T47D (cell line): ENCODE measurements at regions not wholly inside any gene's neighbourhood (a gene's known extent, or its start where the extent isn't known, plus 50 kb on each side); places are given as distances from the start of the nearest gene placed in this dataset.
"Not testable (repeated sequence)": the region's sequence is repeated elsewhere in the genome, so short reads cannot be mapped to it uniquely, and the experiment has no call there.

Experiments
- DNase-seq, 2 experiments: peaks; one replicate each; pipeline versions ENCODE4 v3.0.0 to v3.0.0-alpha.2; 2011 to 2012; ENCODE audit warnings: low read depth in 1 of 2, low spot score in 1 of 2
- JUND ChIP-seq: IDR thresholded peaks from 2 replicates; pipeline ENCODE4 v1.6.1; 2012; ENCODE audit warnings: low read depth
- in situ Hi-C: cut with HindIII; loops from 2 replicates; pipeline ENCODE4 v1.10.0; 2016; ENCODE audit warnings: low sequenced_read_pairs, low pct_unique_long_range_greater_than_20kb

DNA sequence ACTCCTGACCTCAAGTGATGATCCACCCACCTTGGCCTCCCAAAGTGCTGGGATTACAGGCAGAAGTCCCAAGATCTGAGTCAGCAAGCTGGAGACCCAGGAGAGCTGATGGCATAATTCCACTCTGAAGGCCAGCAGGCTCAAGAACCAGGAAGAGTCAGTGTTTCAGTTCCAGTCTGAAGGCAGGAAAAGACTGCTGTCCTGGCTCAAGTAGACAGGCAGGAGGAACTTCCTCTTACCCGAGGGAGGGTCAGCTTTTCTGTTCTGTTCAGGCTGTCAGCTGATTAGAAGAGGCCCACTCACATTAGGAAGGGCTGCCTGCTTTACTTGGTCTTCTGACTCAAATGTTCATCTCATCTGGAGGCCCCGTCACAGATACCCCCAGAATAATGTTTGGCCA is 206.0 kb upstream of the MYL2 start:
- in situ Hi-C loops = no loop called here
- TF ChIP-seq JUND = no peak
- DNase-seq = no peak

DNA sequence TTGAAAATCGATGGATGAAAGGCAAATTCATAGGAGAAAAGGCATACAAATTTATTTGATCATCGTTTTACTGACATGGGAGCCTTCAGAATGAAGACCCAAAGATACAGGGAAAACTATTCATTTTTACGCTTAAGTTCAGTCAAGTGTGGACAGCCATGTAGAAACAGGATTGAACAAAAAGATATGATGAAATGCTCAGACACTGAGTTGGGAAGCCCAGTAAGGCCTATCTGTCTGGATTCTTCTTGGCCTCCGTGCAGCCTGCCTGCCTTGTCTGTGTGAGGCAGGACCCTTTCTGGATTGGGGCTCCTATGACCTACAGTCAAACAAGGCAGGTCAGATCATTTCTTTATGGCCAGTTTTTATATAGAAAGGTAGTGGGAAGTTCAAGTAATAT is 203.8 kb upstream of the MYL2 start:
- in situ Hi-C loops = no loop called here
- no peak for TF ChIP-seq JUND
- DNase-seq = no peak

DNA sequence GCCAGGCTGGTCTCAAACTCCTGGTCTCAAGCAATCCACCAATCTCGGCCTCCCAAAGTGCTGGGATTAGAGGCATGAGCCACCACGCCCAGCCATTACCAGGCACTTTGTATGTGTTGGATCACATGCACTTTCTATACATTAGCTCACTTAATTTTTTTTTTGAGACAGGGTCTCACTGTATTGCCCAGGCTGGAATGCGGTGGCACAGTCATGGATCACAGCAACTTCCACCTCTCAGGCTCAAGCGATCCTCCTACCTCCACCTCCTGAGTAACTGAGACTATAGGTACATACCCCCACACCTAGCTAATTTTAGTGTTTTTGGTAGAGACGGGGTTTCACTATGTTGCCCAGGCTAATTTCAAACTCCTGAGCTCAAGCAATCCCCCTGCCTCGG is 203.0 kb upstream of the MYL2 start:
- no peak for TF ChIP-seq JUND
- DNase-seq = no peak
- in situ Hi-C loops = no loop called here

DNA sequence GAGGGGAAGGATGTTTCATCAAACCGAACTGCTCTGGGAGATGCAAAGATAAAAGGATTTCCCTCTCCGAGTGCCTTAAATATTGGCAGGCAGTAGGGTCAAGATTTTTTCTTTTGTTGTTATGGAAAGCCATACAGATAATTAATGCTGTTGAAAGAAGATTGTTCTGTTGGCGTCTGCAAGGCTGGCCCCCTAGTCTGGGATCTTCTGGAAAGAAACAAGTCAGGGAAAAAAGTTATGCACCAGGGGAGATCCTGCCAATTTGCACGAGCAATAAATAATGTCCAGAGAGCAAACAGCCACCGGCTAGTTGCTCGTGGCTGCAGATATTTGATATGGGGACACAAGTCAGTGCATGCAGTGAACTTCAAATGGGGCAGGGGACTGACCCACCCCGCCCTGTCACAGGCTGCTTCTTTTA is 202.1 kb upstream of the MYL2 start:
- no peak for DNase-seq
- in situ Hi-C loops = no loop called here
- TF ChIP-seq JUND = no peak

DNA sequence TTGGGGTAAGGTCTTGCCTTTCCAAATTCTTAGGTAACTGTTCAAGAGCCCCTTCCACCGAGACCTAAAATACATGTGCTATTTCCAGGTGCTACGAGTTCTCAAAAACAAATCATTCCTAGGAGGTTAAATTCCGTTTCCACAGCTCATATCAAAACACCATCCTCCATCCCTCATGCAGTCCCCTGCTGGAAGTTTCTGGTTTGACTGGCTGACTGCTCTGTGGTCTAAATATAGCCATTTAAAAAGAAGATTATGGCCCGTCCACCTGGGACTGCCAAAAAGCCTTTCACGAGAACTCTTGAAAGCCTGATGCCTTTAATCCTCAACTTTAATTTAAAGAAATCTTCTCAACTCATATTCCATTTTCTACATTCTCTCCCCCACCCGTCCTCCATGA is 201.5 kb upstream of the MYL2 start:
- TF ChIP-seq JUND = no peak
- DNase-seq = no peak
- in situ Hi-C loops = no loop called here

DNA sequence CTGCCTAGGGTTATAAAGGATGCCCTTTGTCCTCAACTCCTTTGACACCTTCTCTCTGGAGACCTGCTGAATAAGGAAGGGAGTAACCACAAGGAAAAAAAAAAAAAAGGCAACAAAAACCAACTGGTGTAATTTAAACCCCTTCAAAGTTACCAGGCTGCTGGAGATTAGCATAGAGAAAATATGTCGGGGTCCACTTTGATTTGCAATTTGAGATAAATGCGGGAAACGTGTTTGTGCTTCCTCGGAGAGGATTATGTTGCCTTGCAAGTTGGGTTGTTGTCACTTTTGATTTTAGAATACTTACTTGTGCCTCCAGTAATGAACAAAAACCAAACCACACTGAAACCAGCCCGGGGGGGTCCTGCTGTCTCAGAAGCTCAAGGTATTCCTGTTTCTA is 200.2 kb upstream of the MYL2 start:
- no peak for TF ChIP-seq JUND

DNA sequence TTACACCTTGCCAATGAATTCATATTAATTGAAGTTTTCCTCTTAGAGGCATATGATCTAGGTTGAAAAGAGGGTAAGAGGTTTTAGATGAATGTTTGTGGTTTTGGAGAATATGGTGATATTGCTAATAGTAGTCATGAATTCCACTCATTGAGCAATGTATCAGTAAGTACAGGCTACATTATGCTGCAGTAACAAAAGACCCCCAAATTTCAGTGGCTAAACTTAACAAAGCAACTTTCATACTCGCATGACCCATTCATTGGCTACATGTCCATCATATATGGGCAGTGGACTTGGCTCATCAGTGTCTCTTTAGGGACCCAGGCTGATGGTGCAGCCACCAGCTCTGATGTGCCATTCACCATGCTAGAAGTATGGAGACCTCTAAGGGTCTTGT is 196.6 kb upstream of the MYL2 start:
- in situ Hi-C loops = no loop called here
- TF ChIP-seq JUND = no peak
- DNase-seq = no peak

More for the DNA sequence above, 200.2 kb upstream of the MYL2 start:
- no peak for DNase-seq
- in situ Hi-C loops = no loop called here

DNA sequence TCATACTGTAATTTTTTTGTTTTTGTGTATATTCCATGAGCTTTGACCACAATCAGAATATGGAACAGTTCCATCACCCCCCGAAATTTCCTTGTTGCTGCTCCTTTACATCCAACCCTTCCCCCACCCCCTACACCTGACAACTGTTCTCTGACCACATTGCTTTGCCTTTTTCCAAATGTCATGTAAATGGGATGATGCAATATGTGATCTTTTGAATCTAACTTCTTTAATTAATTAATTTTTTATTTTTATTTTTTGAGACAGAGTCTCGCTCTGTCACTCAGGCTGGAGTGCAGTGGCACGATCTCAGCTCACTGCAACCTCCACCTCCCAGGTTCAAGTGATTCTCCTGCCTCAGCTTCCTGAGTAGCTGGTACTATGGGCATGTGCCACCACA is 192.9 kb upstream of the MYL2 start:
- in situ Hi-C loops, DNase-seq: not testable (repeated sequence)

DNA sequence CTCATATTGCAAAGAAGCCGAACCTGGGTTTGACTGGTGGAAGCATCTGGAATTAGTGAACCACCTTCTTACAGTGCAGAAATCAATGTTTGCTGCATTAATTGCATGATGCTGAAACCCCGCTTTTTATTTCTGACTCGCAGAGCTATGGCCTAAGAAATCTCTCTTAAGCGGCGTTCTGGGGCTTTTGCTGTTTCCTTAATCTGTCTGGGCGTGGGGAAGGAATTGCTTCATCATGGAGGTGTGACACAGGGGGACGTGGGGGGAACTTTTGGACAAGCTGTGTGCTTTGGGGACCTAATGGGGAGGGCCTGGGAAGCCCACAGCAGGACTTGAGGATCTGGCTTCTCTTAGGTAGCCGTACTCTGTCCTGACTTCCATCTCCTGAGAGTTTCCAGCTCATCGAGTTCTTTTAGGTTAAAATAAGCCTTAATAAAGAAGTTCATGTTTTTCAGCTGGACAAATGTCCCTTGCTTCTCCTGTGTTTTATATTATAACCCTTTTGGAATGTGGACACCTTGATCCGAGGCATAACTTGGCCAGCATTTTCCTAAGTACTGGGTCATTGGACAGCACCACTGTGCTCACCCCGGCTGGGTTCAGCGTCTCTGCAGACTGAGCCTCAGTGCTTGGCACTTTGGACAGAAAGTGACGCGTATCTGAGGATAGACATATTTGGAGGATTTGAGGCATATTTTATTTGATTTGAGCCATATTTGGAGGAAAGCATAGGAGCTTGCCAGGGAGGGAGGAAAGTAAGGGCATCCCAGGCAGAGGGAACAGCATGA is 192.1 kb upstream of the MYL2 start:
- TF ChIP-seq JUND = no peak
- in situ Hi-C loops = no loop called here
- no peak for DNase-seq

DNA sequence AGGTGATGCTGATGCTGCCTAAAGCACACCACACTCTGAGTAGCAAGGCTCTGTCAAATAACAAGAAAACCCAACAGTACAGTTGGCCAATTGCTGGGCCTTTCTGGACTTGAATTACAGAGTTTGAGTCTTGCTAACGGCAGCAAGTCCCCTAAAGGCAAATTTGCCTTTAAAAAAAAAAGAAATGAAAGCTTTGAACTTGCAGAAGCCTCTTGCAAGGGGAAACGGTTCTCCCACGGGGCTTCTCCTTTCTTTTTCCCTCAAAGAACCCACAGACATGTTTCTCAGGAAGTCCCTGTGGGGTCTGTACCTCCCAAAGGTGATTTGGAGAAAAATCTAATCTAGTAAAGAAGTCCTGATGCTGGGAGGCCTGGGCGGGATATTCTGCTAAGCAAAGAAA is 191.3 kb upstream of the MYL2 start:
- in situ Hi-C loops = no loop called here
- DNase-seq = no peak

DNA sequence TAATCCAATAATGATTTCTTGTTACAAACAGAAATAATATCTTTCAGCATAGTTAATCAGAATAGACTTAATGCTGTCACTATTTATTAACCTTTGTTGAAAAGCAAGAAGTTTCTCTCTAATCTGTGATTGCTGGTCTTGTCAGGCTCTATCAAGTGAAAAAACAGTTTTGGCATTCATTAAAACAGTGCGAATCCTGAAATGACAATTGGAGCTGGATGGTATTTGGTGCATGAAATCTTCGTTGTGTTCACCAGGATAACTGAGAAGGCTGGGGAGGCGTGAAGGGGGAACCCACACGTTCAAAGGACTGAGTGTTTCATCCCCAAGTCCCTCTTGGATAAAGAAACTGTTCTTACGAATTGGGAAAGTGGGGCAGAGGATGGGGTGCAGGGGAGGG is 190.2 kb upstream of the MYL2 start:
- DNase-seq = no peak
- no peak for TF ChIP-seq JUND
- in situ Hi-C loops = no loop called here

More for the DNA sequence above, 191.3 kb upstream of the MYL2 start:
- no peak for TF ChIP-seq JUND

DNA sequence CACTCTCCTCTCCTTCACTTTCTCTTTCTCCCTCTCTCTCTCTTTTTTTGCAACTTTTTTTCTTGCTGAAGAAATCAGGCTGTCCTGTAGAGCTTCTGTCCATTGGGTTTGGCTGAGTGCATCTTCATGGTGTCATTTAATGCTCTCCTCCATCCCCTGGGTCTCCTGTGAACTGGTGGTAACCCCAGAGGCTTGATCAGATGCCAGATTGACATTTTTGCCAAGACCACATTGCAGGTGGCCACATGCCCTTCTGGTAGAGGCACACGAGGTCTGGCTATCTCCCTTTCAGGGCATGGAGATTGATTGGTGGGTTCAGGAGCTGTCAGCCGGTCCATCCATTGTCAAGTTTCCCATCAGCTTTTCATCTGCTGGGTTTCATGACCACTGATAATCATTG is 188.3 kb upstream of the MYL2 start:
- DNase-seq = no peak
- in situ Hi-C loops = no loop called here
- TF ChIP-seq JUND = no peak

DNA sequence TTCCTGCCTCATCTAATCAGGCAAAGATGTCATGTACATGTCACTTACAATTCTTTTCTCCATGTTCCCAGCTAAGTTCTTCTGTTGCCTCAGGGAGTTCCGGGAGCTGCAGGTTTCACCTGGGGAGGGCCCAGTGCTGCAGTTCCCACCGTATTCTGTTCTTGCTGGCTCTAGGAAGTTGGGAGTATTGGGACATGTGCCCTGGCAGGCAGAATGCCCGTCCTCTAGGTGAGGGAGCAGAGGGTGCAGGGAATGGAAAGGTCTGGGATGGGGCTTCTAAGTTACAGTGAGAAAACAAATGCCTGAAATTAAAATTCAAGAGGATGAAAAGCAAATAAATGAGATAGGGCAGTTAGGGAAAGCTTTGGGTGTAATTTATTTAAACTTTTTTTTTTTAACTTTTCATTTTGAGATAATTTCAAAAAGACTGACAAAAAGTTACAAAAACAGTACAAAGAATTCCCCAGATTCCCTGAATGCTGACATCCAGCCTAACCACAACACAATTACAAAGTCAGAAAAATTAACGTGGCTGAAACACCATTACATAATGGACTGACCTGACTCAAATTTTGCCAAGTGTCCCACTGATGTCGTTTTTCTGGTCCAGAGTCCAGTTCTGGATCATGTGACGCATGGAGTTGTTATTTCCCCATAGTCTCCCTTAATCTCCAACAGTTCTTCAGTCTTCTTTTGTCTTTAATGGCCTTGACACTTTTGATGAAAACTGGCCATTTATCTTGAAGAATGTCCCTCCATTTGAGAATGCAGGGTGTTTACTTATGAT is 187.2 kb upstream of the MYL2 start:
- no peak for DNase-seq
- no peak for TF ChIP-seq JUND
- in situ Hi-C loops = no loop called here
